GM12873 (cell line): ENCODE measurements at regions not wholly inside any gene's neighbourhood (a gene's known extent, or its start where the extent isn't known, plus 50 kb on each side); places are given as distances from the start of the nearest gene placed in this dataset.

Source experiments
- CTCF ChIP-seq: IDR thresholded peaks from 2 replicates; pipeline ENCODE4 v1.5.1; 2012; ENCODE audit warnings: low read depth, mild to moderate bottlenecking, moderate library complexity, low read length, control low read depth; ENCODE audit not compliant: insufficient read depth; ENCODE audit errors: missing control alignments

GRCh38 chr9:27659001-27659400, 85.7 kb upstream of the C9orf72 start:
- no peak for TF ChIP-seq CTCF

GRCh38 chr9:27659571-27659970, 86.3 kb upstream of the C9orf72 start:
- no peak for TF ChIP-seq CTCF

GRCh38 chr9:27660148-27660547, 86.9 kb upstream of the C9orf72 start:
- TF ChIP-seq CTCF: no peak

- no peak for TF ChIP-seq CTCF
Observed at GRCh38 chr9:27663526-27663925, 90.2 kb upstream of the C9orf72 start.

GRCh38 chr9:27664121-27664779, 91.0 kb upstream of the C9orf72 start:
- TF ChIP-seq CTCF: no peak

GRCh38 chr9:27665136-27665535, 91.9 kb upstream of the C9orf72 start:
- TF ChIP-seq CTCF: no peak

- no peak for TF ChIP-seq CTCF
Observed at GRCh38 chr9:27668280-27668679, 95.0 kb upstream of the C9orf72 start.
